ENCODE measurements at regions not wholly inside any gene's neighbourhood (a gene's known extent, or its start where the extent isn't known, plus 50 kb on each side); places are given as distances from the start of the nearest gene placed in this dataset.

- no peak for DNase-seq
- TF ChIP-seq CTCF (IDR thresholded peaks at IDR 0.05): no peak
- H3K27ac Mint-ChIP-seq: no peak overlapping the region
- H3K4me3 Mint-ChIP-seq: no peak overlapping the region
- H3K9me3 Mint-ChIP-seq: no peaks in the 10 kb centered on the region
- no peaks in the 10 kb centered on the region for H3K36me3 Mint-ChIP-seq (ENCODE audit: low read depth)
- H3K27me3 Mint-ChIP-seq (ENCODE audit: low read depth, poor library complexity): peaks cover 12% of the 10 kb centered on the region
- H3K4me1 Mint-ChIP-seq: no peaks in the 10 kb centered on the region
These were observed 294.6 kb downstream of the SEC61B start for GRCh38 chr9:99516657-99517049.

- H3K27ac Mint-ChIP-seq: no peak overlapping the region
- no peak for DNase-seq
These were observed 297.8 kb upstream of the NR4A3 start for GRCh38 chr9:99523838-99524237.

GRCh38 chr9:99531313-99531712 lies 290.4 kb upstream of the NR4A3 start:
- no peak for TF ChIP-seq CTCF (IDR thresholded peaks at IDR 0.05)
- no peak overlapping the region for H3K4me3 Mint-ChIP-seq
- DNase-seq: no peak
- no peaks in the 10 kb centered on the region for H3K4me1 Mint-ChIP-seq
- H3K9me3 Mint-ChIP-seq: no peaks in the 10 kb centered on the region
- H3K27me3 Mint-ChIP-seq (ENCODE audit: low read depth, poor library complexity): peaks cover 6% of the 10 kb centered on the region
- no peak overlapping the region for H3K27ac Mint-ChIP-seq
- no peaks in the 10 kb centered on the region for H3K36me3 Mint-ChIP-seq (ENCODE audit: low read depth)

More at GRCh38 chr9:99523838-99524237, 297.8 kb upstream of the NR4A3 start:
- H3K9me3 Mint-ChIP-seq: no peaks in the 10 kb centered on the region
- no peak for TF ChIP-seq CTCF (IDR thresholded peaks at IDR 0.05)
- no peaks in the 10 kb centered on the region for H3K4me1 Mint-ChIP-seq
- H3K27me3 Mint-ChIP-seq (ENCODE audit: low read depth, poor library complexity): peaks cover 22% of the 10 kb centered on the region
- no peaks in the 10 kb centered on the region for H3K36me3 Mint-ChIP-seq (ENCODE audit: low read depth)
- no peak overlapping the region for H3K4me3 Mint-ChIP-seq

- Mint-ChIP-seq H3K27ac (no peak overlapping the region), H3K36me3 (ENCODE audit: low read depth) (no peaks in the 10 kb centered on the region), H3K27me3 (ENCODE audit: low read depth, poor library complexity) (peaks cover 6% of the 10 kb centered on the region), H3K4me3 (no peak overlapping the region), H3K4me1 (no peaks in the 10 kb centered on the region), H3K9me3 (no peaks in the 10 kb centered on the region)
- no peak for DNase-seq
- no peak for TF ChIP-seq CTCF (IDR thresholded peaks at IDR 0.05)
These were observed 288.3 kb upstream of the NR4A3 start for GRCh38 chr9:99533421-99533820.

- H3K27ac Mint-ChIP-seq: no peak overlapping the region
- H3K27me3 Mint-ChIP-seq (ENCODE audit: low read depth, poor library complexity): peaks cover 4% of the 10 kb centered on the region
- H3K4me1 Mint-ChIP-seq: no peaks in the 10 kb centered on the region
- no peak for DNase-seq
- H3K36me3 Mint-ChIP-seq (ENCODE audit: low read depth): no peaks in the 10 kb centered on the region
- no peak overlapping the region for H3K4me3 Mint-ChIP-seq
- TF ChIP-seq CTCF (IDR thresholded peaks at IDR 0.05): no peak
- no peaks in the 10 kb centered on the region for H3K9me3 Mint-ChIP-seq
These were observed 283.7 kb upstream of the NR4A3 start for GRCh38 chr9:99537996-99538395.

GRCh38 chr9:99544526-99544925 lies 277.2 kb upstream of the NR4A3 start:
- H3K27me3 Mint-ChIP-seq (ENCODE audit: low read depth, poor library complexity): peaks cover 11% of the 10 kb centered on the region
- no peaks in the 10 kb centered on the region for H3K4me1 Mint-ChIP-seq
- H3K9me3 Mint-ChIP-seq: no peaks in the 10 kb centered on the region
- H3K36me3 Mint-ChIP-seq (ENCODE audit: low read depth): no peaks in the 10 kb centered on the region
- no peak for TF ChIP-seq CTCF (IDR thresholded peaks at IDR 0.05)
- DNase-seq: no peak
- no peak overlapping the region for H3K27ac Mint-ChIP-seq
- no peak overlapping the region for H3K4me3 Mint-ChIP-seq

Measured in nephron progenitor cell (in vitro differentiated cells).